K562 (cell line): ENCODE measurements at regions not wholly inside any gene's neighbourhood (a gene's known extent, or its start where the extent isn't known, plus 50 kb on each side); places are given as distances from the start of the nearest gene placed in this dataset.

Source experiments
- ASH1L ChIP-seq: fragments of 450-650 bp; IDR thresholded peaks from 2 replicates; pipeline ENCODE4 v1.6.1; 2018; ENCODE audit warnings: borderline replicate concordance, mild to moderate bottlenecking, low read depth; ENCODE audit not compliant: partially characterized antibody
- CEBPB ChIP-seq: fragments of 450-650 bp; IDR thresholded peaks from 2 replicates; pipeline ENCODE4 v1.6.1; 2016; ENCODE audit warnings: missing genetic modification characterization, missing compliant biosample characterization
- CEBPG ChIP-seq, 3 experiments: fragments of 200-800 bp in 1 of 3; sonication (Bioruptor generic) in 1 of 3; sonication (generic) in 1 of 3; formaldehyde crosslinking in 1 of 3; IDR thresholded peaks in 2 of 3; conservative IDR thresholded peaks in 1 of 3; 2 replicates each; pipeline versions ENCODE4 v1.6.1 to v1.8.0; 2016 to 2022; ENCODE audit warnings: missing compliant biosample characterization in 2 of 3, missing genetic modification characterization in 2 of 3, mild to moderate bottlenecking in 1 of 3, missing genetic modification reagents in 1 of 3
- HNRNPK ChIP-seq: fragments of 200-400 bp; formaldehyde crosslinking; IDR thresholded peaks from one replicate; pipeline ENCODE4 v1.6.1; 2018; ENCODE audit warnings: mild to moderate bottlenecking, low read depth, low read length; ENCODE audit not compliant: poor library complexity, severe bottlenecking
- ZKSCAN8 ChIP-seq: fragments of 200-800 bp; sonication (Bioruptor generic); IDR thresholded peaks from 2 replicates; pipeline ENCODE4 v1.6.1; 2016; ENCODE audit warnings: missing genetic modification characterization, missing compliant biosample characterization
- ZNF282 ChIP-seq: sonication (generic); formaldehyde crosslinking; IDR thresholded peaks from 2 replicates; pipeline ENCODE4 v1.8.1; 2023; ENCODE audit warnings: missing genetic modification reagents
- ZNF589 ChIP-seq: fragments of 200-800 bp; sonication (Bioruptor generic); IDR thresholded peaks from 2 replicates; pipeline ENCODE4 v1.6.1; 2016; ENCODE audit warnings: low read depth, missing genetic modification characterization, missing compliant biosample characterization
- TF ChIP-seq, protein P1 (sequence below): IDR thresholded peaks from 3 replicates; pipeline ENCODE4 v1.6.1; 2011; ENCODE audit warnings: borderline replicate concordance, mild to moderate bottlenecking; ENCODE audit not compliant: insufficient read length, insufficient read depth
- TF ChIP-seq, protein P2 (sequence below), 3 experiments: IDR thresholded peaks in 2 of 3; conservative IDR thresholded peaks in 1 of 3; 2 replicates each; pipeline ENCODE4 v1.5.1; 2011 to 2012; ENCODE audit warnings: low read length in 3 of 3, mild to moderate bottlenecking in 3 of 3, control low read depth in 2 of 3, improper control_type of control experiment in 1 of 3, inconsistent platforms in 1 of 3, low read depth in 1 of 3, mixed read lengths in 1 of 3, moderate library complexity in 1 of 3; ENCODE audit not compliant: insufficient read depth in 2 of 3
- TF ChIP-seq, protein P3 (sequence below), 2 experiments: fragments of 450-650 bp; formaldehyde crosslinking in 1 of 2; IDR thresholded peaks; 2 replicates each; pipeline versions ENCODE4 v1.4.0 to v1.6.1; 2014 to 2020; ENCODE audit warnings: mild to moderate bottlenecking in 2 of 2, borderline replicate concordance in 1 of 2, low read depth in 1 of 2

DNA sequence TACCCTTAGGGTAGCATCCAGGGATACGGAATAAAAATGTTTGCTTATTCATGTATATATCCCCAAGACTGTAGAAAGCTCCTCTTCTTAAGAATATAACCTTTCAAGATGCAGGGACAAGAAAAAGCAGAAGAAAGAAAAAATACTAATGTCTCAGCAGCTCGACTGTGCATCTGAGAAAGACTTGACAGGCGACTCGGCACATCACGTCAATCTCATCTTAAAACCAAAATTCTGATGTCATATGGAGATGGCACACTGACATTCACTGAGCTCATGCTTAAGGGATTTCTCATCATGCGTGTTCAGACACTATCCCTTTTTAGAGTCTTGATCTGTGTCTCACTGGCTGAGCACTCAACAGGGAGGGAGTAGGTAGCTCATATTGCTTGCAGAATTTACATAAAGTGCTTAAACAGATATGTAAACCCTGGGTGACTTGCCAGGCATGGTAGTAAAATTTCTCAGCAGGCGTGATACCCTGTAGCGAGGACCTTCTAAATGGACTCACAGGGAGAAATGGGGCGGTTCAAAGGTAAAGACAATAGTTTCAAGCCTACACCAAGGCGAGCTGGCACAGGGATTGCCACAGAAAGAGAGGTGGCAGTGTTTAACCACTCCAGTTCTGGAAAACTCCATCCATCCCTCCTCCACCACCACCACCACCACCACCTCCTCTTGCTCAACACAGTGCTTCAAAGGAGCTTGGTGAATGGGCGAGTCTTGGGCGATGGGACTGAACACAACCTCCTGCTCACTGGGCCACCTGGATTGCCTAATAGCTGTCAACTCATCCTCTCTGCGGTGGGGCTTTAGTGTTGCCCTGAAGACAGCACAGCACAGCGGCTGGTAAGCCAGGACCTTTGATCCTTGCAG lies 330.5 kb downstream of the TFAP2A start (continued):
- TF ChIP-seq, protein P1, sequence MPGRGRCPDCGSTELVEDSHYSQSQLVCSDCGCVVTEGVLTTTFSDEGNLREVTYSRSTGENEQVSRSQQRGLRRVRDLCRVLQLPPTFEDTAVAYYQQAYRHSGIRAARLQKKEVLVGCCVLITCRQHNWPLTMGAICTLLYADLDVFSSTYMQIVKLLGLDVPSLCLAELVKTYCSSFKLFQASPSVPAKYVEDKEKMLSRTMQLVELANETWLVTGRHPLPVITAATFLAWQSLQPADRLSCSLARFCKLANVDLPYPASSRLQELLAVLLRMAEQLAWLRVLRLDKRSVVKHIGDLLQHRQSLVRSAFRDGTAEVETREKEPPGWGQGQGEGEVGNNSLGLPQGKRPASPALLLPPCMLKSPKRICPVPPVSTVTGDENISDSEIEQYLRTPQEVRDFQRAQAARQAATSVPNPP, result no peak
- peak; percentile 62 for TF ChIP-seq CEBPB
- TF ChIP-seq CEBPG (CRISPR knock-in tag; IDR thresholded peaks at IDR 0.05), result no peak
- TF ChIP-seq CEBPG (tag; conservative IDR thresholded peaks at IDR 0.05 in 1 of 2, IDR thresholded peaks at IDR 0.05 in 1 of 2), result peak in 1 of 2 experiments; percentile 74; a peak in 2 of 4 replicates
- TF ChIP-seq HNRNPK, result no peak
- TF ChIP-seq, protein P2, sequence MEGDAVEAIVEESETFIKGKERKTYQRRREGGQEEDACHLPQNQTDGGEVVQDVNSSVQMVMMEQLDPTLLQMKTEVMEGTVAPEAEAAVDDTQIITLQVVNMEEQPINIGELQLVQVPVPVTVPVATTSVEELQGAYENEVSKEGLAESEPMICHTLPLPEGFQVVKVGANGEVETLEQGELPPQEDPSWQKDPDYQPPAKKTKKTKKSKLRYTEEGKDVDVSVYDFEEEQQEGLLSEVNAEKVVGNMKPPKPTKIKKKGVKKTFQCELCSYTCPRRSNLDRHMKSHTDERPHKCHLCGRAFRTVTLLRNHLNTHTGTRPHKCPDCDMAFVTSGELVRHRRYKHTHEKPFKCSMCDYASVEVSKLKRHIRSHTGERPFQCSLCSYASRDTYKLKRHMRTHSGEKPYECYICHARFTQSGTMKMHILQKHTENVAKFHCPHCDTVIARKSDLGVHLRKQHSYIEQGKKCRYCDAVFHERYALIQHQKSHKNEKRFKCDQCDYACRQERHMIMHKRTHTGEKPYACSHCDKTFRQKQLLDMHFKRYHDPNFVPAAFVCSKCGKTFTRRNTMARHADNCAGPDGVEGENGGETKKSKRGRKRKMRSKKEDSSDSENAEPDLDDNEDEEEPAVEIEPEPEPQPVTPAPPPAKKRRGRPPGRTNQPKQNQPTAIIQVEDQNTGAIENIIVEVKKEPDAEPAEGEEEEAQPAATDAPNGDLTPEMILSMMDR (IDR thresholded peaks at IDR 0.05 in 2 of 3, conservative IDR thresholded peaks at IDR 0.05 in 1 of 3; ENCODE audit: insufficient read depth in 2 of 3, low read depth in 1 of 3, low read length in 3 of 3), result peak in 1 of 3 experiments; percentile 27; a peak in 2 of 6 replicates
- TF ChIP-seq ZNF282 (CRISPR knock-in tag), result no peak
- TF ChIP-seq, protein P3, sequence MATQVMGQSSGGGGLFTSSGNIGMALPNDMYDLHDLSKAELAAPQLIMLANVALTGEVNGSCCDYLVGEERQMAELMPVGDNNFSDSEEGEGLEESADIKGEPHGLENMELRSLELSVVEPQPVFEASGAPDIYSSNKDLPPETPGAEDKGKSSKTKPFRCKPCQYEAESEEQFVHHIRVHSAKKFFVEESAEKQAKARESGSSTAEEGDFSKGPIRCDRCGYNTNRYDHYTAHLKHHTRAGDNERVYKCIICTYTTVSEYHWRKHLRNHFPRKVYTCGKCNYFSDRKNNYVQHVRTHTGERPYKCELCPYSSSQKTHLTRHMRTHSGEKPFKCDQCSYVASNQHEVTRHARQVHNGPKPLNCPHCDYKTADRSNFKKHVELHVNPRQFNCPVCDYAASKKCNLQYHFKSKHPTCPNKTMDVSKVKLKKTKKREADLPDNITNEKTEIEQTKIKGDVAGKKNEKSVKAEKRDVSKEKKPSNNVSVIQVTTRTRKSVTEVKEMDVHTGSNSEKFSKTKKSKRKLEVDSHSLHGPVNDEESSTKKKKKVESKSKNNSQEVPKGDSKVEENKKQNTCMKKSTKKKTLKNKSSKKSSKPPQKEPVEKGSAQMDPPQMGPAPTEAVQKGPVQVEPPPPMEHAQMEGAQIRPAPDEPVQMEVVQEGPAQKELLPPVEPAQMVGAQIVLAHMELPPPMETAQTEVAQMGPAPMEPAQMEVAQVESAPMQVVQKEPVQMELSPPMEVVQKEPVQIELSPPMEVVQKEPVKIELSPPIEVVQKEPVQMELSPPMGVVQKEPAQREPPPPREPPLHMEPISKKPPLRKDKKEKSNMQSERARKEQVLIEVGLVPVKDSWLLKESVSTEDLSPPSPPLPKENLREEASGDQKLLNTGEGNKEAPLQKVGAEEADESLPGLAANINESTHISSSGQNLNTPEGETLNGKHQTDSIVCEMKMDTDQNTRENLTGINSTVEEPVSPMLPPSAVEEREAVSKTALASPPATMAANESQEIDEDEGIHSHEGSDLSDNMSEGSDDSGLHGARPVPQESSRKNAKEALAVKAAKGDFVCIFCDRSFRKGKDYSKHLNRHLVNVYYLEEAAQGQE (IDR thresholded peaks at IDR 0.05; ENCODE audit: borderline replicate concordance), result peak; percentile 27; the same call in 1 of the 2 replicates
- TF ChIP-seq, protein P3 (CRISPR knock-in tag; IDR thresholded peaks at IDR 0.05; ENCODE audit: low read depth), result no peak
- TF ChIP-seq ZKSCAN8 (CRISPR knock-in tag), result no peak
- TF ChIP-seq ZNF589, result no peak
- TF ChIP-seq ASH1L, result no peak
